Neural cell (in vitro differentiated cells): ENCODE measurements at regions not wholly inside any gene's neighbourhood (a gene's known extent, or its start where the extent isn't known, plus 50 kb on each side); places are given as distances from the start of the nearest gene placed in this dataset.

Source experiments
- EZH2 ChIP-seq: fragments of 200-600, 300-800 bp; shearing (Covaris generic), sonication (generic); IDR thresholded peaks from 2 replicates; pipeline ENCODE4 v1.6.1; 2014; ENCODE audit warnings: antibody characterized with exemption, low read length, borderline replicate concordance, mild to moderate bottlenecking; ENCODE audit not compliant: insufficient read depth, poor library complexity, severe bottlenecking
- TF ChIP-seq, protein P1 (sequence below): fragments of 450-650 bp; IDR thresholded peaks from 2 replicates; pipeline ENCODE4 v1.5.1; 2014; ENCODE audit warnings: antibody characterized with exemption, mild to moderate bottlenecking, moderate library complexity; ENCODE audit not compliant: poor library complexity, severe bottlenecking
- TF ChIP-seq, protein P2 (sequence below): IDR thresholded peaks from 2 replicates; pipeline ENCODE4 v1.6.1; 2012; ENCODE audit warnings: borderline replicate concordance

DNA sequence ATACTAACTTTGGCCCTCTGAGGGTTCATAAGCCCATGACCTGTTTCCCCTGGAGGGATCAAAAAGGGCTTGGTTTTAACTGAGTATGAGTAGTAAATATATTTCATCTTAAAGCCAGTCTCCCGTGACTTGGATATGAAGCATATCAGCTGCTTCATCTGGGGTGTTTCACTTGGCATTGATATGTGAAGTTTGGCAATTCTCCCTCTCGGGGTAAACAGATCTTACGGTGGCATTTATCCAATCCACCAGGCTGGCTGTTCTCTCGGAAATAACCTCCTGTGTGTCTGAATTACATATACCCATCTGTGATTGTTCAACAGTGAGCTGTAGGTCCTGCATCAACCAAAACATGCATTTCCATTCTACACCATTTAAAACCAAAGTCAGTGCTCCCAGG, 130.7 kb downstream of the ADAM29 start:
- TF ChIP-seq, protein P1, sequence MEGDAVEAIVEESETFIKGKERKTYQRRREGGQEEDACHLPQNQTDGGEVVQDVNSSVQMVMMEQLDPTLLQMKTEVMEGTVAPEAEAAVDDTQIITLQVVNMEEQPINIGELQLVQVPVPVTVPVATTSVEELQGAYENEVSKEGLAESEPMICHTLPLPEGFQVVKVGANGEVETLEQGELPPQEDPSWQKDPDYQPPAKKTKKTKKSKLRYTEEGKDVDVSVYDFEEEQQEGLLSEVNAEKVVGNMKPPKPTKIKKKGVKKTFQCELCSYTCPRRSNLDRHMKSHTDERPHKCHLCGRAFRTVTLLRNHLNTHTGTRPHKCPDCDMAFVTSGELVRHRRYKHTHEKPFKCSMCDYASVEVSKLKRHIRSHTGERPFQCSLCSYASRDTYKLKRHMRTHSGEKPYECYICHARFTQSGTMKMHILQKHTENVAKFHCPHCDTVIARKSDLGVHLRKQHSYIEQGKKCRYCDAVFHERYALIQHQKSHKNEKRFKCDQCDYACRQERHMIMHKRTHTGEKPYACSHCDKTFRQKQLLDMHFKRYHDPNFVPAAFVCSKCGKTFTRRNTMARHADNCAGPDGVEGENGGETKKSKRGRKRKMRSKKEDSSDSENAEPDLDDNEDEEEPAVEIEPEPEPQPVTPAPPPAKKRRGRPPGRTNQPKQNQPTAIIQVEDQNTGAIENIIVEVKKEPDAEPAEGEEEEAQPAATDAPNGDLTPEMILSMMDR, result no peak
- no peak for TF ChIP-seq EZH2
- TF ChIP-seq, protein P2, sequence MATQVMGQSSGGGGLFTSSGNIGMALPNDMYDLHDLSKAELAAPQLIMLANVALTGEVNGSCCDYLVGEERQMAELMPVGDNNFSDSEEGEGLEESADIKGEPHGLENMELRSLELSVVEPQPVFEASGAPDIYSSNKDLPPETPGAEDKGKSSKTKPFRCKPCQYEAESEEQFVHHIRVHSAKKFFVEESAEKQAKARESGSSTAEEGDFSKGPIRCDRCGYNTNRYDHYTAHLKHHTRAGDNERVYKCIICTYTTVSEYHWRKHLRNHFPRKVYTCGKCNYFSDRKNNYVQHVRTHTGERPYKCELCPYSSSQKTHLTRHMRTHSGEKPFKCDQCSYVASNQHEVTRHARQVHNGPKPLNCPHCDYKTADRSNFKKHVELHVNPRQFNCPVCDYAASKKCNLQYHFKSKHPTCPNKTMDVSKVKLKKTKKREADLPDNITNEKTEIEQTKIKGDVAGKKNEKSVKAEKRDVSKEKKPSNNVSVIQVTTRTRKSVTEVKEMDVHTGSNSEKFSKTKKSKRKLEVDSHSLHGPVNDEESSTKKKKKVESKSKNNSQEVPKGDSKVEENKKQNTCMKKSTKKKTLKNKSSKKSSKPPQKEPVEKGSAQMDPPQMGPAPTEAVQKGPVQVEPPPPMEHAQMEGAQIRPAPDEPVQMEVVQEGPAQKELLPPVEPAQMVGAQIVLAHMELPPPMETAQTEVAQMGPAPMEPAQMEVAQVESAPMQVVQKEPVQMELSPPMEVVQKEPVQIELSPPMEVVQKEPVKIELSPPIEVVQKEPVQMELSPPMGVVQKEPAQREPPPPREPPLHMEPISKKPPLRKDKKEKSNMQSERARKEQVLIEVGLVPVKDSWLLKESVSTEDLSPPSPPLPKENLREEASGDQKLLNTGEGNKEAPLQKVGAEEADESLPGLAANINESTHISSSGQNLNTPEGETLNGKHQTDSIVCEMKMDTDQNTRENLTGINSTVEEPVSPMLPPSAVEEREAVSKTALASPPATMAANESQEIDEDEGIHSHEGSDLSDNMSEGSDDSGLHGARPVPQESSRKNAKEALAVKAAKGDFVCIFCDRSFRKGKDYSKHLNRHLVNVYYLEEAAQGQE, result no peak
